Gastroesophageal sphincter (tissue), 3 donors: ENCODE measurements at regions not wholly inside any gene's neighbourhood (a gene's known extent, or its start where the extent isn't known, plus 50 kb on each side); places are given as distances from the start of the nearest gene placed in this dataset.

Source experiments
- EP300 ChIP-seq: sonication (generic); formaldehyde crosslinking; IDR thresholded peaks from one replicate; pipeline ENCODE4 v1.6.1; 2017; ENCODE audit warnings: antibody characterized with exemption, mild to moderate bottlenecking
- POLR2A ChIP-seq, 2 donors: fragments of 450-650 bp; IDR thresholded peaks; one replicate each; pipeline ENCODE4 v1.6.1; 2017; ENCODE audit warnings: antibody characterized with exemption in 2 of 2, mild to moderate bottlenecking in 2 of 2, moderate library complexity in 1 of 2
- POLR2AphosphoS5 ChIP-seq: sonication (generic); formaldehyde crosslinking; IDR thresholded peaks from one replicate; pipeline ENCODE4 v1.6.1; 2017; ENCODE audit warnings: antibody characterized with exemption
- TF ChIP-seq, protein P1 (sequence below), 4 experiments: fragments of 200-600 bp in 2 of 4; fragments of 450-650 bp in 2 of 4; sonication (generic) in 1 of 4; IDR thresholded peaks; one replicate each; pipeline ENCODE4 v1.5.1; 2017 to 2019; ENCODE audit warnings: antibody characterized with exemption in 4 of 4, mild to moderate bottlenecking in 2 of 4, moderate library complexity in 2 of 4

- TF ChIP-seq, protein P1, sequence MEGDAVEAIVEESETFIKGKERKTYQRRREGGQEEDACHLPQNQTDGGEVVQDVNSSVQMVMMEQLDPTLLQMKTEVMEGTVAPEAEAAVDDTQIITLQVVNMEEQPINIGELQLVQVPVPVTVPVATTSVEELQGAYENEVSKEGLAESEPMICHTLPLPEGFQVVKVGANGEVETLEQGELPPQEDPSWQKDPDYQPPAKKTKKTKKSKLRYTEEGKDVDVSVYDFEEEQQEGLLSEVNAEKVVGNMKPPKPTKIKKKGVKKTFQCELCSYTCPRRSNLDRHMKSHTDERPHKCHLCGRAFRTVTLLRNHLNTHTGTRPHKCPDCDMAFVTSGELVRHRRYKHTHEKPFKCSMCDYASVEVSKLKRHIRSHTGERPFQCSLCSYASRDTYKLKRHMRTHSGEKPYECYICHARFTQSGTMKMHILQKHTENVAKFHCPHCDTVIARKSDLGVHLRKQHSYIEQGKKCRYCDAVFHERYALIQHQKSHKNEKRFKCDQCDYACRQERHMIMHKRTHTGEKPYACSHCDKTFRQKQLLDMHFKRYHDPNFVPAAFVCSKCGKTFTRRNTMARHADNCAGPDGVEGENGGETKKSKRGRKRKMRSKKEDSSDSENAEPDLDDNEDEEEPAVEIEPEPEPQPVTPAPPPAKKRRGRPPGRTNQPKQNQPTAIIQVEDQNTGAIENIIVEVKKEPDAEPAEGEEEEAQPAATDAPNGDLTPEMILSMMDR (IDR thresholded peaks at IDR 0.05) = no peak
- TF ChIP-seq POLR2A (IDR thresholded peaks at IDR 0.05) (no peak), EP300 (no peak), POLR2AphosphoS5 (no peak)
These were observed 267.2 kb downstream of the TMEM114 start for GRCh38 chr16:8323153-8323552.
